GM19468 (cell line): ENCODE measurements at regions not wholly inside any gene's neighbourhood (a gene's known extent, or its start where the extent isn't known, plus 50 kb on each side); places are given as distances from the start of the nearest gene placed in this dataset.
"Not testable (repeated sequence)": the region's sequence is repeated elsewhere in the genome, so short reads cannot be mapped to it uniquely, and the experiment has no call there.

Experiments
- ATAC-seq: cut with Tn5 transposase; IDR thresholded peaks from one replicate; pipeline ENCODE4 v1.9.1; 2021; ENCODE audit warnings: mild to moderate bottlenecking, moderate library complexity, moderate number of reproducible peaks; ENCODE audit not compliant: unreplicated experiment; ENCODE audit errors: extremely low read depth

DNA sequence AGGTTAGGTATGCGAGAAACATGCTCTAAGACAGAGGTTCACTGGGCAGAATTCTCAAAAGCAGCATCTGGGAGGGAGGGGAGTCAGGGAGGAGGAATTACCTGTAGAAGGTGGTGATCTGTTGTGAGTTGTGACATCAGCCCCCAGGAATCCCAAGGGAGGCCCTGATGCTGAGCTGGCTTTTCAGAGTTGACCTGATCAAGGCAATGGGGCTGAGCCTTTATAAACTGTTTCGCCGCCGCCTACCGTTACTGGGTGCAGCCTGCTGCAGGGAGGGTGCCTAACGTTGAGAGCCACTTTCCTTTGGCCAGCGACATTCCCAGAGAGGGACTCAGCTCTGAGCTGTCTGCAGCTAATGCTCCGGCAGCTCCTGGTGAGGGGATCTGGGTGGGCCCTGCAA lies 257.9 kb upstream of the TMEM132C start:
- no peak for ATAC-seq

DNA sequence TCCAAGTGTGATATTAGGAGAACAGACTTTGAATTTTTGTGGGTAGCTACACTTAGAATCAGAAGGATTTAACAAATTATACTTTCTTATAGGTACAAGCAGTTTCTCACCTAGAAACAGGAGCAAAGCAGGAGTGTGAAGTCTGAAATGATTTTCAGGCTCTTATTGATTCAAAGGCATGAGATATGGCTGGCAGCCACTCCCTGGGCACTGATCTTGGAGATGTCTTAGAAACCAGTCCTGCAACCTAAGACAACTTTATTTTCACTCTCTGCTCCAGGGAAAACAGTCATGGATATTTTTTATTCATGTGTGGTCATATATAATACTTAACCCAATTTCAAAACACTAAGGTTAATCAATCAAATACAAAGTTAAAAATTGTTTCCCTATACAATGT lies 254.9 kb upstream of the TMEM132C start:
- ATAC-seq = no peak

DNA sequence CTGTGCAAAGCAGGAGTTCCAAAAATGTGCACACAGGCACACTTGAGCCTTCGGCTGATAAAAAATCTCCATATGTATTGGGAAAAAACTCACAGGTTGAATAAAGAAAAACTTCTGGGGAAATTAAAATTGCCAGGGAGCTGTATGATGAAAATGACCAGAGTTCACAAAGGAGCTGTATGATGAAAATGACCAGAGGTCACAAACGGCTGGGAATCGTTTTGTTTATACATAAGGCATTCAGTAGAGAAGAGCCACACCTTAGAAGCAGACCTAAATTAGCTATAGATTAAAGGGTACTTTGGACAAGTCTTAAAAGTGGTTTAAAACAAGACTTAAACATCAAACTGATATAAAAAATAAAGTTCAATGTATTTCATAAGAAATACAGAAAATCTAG lies 251.7 kb upstream of the TMEM132C start:
- ATAC-seq = no peak

DNA sequence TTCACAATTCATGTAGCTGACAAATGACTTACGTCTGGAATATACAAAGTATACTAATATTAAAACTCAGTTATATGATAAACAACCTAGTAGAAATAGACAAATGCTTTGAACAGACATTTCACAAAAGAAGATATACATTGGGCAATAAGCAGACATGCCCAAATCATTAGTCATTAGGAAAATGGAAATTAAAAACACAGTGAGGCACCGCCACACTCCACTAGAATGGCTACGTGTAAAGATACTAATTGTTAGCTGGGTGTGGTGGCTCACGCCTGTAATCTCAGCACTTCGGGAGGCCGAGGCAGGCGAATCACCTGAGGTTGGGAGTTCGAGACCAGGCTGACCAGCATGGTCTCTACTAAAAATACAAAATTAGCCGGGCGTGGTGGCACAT lies 248.9 kb upstream of the TMEM132C start:
- ATAC-seq = no peak

DNA sequence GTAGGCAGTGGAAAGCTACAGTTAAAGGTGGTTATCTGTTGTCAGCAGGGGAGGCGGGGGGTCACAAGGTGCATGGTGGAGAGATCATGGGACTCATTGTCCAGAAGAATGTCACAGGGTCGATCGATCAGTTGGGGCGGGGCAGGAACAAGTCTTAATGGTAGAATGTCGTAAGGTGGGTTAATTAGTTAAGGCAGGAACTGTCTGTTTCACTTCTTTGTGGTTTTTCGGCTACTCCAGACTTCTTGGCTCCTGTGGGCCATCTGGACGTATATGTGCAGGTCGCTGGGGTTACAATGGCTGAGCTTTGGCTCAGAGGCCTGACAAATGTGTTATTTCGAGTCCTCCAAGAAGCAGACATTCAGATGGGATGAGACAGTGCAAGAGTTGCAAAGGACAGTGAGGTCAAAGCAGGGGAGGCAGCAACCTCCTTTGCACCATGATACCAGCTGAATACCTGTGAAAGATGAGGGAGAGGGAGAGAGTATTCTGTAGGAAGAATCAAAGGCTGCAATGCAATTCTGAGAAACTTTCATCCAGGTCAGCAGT lies 246.9 kb upstream of the TMEM132C start:
- ATAC-seq = no peak

DNA sequence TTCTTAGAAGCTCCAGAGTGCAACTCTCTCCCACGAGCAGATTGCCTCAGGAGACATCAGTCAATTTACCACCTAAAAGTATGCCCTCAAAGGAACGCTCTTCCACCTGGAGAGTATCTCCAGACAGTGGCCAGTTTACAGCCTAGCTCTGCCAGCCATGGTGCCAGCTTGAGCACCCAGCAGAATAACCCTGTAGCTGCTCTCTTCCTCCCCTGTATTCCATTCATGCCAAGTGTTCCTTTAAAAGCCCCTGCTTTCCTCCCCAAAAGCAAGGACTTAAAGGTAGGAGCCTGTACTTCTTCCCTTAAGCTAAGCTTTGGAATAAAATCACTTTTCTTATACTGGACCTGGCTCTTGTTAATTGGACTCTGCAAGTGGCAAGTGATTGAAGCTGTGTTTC lies 245.4 kb upstream of the TMEM132C start:
- no peak for ATAC-seq

DNA sequence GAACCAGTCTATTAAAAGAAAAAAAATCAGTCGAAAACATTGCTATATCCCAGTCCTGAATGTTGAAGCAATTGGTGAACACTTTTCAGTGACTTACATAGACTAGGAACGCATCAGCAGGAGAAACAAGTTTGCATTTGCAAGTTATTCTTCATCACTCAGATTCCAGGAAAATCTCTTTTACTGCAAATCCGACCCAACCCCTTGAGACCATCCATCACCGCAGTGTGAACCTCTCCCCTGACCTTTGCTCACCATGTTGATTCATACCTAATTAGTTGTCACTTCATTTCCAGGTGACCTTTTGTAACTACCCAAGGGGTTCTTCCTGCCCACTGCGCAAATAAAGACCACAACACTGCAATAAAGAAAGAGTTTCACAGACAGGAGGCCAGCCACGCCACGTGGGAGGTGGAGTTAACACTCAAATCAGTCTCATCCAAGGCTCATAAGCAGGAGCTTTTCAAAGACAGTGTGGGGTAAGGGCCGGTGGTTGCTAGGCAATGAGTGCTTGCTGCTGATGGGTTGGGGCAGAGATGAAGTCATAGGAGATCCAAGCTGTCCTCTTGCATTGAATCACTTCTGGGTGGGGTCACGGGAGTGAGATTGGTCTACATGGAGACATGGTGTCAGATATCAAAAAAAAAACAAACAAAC lies 241.3 kb upstream of the TMEM132C start:
- ATAC-seq = no peak

DNA sequence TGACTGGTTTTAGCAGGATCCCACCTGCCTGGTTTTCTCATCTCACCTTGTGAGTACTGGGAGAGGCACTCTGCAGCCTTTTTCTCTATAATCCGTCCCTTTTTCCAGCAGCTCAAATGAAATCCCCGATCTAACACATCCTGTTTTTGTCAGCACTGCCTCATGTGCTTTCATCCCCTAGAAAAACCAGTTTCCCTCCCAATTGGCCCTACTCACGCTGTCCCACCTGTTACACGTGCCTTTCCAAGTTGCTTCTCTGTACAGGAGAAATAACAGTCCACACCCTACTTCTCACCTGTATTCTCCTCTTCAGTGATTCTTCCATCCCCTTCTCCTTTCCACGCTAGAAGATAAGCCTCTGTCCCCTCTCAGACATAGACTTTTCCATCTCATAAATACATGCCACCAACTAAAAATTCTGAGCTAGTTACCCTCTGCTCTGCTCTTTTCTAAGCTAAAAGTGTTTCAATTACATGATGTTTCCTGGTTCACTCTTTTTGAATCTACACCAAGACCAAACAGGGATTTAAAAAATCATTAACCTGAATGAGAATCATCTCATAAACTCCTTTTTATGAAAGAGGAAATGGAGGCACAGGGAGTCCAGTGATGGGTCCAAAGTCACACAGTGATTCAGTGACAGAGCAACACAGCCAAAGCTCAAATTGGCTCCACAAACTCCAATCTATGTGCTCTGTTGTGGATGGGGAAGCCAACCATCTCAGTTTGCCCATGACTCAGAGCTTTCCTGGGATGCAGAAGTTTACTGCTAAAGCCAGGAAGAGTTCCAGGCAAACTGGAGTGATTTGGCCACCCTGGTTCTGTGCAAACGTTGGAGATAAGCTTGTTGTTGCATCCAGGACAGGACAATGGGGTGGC lies 240.0 kb upstream of the TMEM132C start:
- no peak for ATAC-seq

DNA sequence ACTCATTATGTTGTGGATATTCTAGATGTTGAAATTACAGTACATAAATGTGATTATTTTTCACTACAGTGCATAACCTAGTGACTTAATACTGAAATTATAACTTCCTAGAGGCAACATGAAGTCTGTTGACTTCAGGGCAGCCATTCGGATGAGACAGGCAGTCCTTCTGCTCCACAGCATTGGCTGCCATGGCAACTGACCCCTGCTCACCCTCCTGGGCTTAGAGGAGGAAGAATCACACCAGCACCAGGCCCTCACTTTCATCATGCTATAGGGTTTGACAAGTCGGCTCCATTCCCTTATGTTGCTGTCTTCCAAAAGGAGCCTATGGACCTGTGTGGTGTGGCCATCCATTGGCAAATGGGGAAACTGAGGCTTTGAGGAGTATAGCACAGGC lies 233.5 kb upstream of the TMEM132C start:
- no peak for ATAC-seq

DNA sequence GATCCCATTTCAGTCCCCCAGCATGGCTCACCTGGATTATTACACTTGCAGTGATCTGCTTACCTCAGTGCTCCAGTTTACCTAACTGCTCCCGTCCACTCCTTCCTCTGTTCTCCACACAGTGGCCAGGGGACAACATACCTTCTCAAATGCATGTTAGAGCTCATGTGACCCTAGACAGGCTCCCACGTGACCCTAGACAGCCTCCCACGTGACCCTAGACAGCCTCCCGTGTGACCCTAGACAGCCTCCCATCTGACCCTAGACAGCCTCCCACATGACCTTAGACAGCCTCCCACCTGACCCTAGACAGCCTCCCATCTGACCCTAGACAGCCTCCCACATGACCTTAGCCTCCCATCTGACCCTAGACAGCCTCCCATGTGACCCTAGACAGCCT lies 226.0 kb upstream of the TMEM132C start:
- no peak for ATAC-seq

DNA sequence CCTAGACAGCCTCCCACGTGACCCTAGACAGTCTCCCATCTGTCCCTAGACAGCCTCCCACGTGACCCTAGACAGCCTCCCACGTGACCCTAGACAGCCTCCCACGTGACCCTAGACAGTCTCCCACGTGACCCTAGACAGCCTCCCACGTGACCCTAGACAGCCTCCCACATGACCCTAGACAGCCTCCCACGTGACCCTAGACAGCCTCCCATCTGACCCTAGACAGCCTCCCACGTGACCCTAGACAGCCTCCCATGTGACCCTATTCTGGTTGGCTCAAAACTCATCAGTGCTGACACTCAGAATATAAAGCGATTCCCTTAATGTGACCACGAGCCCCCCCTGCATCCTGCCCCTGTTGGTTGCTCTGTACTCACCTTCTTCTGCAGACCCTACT lies 224.7 kb upstream of the TMEM132C start:
- ATAC-seq = not testable (repeated sequence)

DNA sequence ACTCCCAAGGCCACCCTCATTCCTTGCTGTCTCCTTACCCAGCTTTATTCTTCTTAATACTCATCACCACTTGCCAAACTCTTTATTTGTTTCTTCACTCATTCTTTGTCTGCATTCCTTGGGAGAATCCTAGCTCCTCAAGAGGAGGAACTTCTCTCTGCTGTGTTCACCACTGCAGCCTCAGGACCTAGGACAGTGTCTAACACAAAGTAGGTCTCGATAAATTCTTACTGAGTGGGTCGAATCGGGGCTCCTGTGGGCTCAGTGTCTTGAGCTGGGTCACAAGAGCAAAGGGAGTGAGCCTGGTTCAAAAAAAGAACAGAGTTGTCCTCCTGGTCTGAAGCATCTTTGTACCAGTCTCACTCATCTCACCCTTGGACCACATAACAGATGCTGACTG lies 224.1 kb upstream of the TMEM132C start:
- ATAC-seq = no peak

DNA sequence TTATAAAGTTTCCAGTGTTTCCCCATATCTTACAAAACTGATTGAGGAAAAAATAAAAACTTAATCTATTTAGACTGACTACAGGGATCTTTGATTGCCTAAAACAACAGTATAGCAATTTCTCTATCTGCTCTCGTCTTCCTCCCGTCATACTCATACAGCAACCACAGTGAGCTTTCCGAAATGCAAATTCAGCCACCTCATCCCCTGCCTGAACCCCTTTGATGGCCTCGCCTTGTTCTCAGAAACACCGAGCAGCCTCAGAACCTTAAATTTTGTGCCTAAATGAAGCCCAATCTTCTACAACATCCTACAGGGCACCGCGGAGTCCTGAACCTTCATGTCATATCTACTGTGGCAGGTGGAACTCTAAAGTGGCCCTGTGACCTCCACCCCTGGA lies 223.7 kb upstream of the TMEM132C start:
- no peak for ATAC-seq

DNA sequence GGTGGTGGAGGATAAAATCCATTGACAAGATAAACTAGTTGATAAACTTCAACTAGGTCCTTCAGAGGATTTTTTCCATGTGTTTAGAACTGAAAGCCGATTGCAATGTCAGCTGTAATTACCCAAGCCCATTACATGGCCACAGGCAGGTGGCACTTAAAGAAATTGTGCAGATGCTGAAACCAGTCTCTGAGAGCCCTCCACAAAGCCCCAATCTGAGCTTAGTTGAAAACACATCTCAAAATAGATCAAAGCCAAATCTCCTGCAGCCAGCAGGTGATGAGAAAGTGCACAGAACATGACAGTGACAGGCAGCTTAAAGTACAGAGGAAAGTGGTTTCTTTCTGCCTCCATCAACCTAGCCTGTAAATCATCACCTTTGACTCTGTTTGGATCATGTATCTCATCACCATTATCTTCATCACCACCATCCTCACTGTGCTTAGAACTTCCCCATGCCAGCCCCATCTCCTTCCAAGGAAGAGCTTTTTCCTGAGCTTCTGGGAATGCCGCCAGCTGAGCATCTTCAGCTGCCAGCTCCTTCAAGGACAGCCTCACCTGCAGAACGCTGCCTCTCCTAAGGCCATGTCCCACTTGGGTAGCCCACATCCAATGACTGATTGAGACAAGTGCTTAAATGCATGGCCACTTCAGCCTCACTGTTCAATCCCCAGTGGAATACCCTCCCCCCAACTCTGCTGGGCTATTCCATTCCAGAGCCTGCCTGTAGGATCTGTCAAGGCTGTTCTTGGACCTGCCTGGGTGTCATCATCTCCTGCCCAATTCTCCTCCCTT lies 219.5 kb upstream of the TMEM132C start:
- ATAC-seq = no peak

DNA sequence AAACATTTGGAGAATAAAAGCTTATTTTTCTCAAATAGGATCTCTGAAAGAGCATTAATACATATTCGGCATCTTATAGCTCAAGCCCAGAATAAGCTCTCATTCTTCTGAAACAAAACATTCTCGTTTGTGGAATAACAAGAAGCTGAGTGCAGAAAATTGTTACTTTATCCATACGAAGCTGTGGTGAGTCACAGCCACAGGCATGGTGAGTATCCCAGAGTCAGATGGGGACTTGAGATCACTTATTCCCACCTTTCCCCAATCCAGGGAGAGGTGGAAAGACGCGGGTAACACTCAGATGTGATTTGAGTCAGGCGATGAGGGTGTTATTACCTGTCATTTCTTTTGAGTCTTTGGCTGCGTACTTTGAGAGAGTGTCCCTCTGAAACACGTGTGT lies 214.6 kb upstream of the TMEM132C start:
- no peak for ATAC-seq

DNA sequence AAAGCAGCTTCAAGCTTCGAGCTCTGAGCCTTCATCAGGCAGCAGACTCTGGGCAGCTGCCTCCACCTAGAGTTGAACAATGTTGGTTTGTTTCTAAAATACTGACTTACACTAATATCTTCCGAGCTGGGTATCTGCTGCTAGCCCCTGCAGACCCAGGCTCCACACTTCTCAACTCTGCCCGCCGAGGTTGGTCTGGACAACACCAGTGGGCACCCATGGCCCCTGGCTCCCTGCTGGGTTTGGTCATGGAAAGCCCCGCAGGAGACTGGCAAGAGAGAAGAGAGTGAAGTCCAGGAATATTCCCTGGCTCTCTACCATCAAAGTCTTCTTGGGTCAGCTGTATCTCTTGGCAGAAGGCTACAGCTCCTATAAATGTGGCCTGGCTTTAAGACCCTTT lies 214.2 kb upstream of the TMEM132C start:
- no peak for ATAC-seq

DNA sequence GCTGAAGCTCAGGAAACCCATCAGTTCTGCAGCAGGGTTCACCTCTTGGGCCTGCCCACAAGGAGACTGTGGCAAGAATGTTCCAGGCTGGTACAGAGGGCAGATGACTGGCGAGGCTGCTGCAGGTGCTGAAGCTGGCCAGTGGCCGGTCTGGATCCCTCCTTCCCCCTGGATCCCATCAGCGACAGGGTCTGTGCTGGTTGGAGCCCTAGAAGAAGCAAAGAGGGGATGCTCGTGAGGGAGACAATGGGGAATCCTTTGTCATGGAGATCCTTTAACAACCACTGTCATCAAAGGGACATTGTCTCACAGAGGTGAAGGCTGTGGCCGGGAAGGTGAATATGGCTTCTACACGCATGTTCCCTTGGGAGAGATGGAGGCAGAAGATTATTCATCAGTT lies 211.4 kb upstream of the TMEM132C start:
- no peak for ATAC-seq

DNA sequence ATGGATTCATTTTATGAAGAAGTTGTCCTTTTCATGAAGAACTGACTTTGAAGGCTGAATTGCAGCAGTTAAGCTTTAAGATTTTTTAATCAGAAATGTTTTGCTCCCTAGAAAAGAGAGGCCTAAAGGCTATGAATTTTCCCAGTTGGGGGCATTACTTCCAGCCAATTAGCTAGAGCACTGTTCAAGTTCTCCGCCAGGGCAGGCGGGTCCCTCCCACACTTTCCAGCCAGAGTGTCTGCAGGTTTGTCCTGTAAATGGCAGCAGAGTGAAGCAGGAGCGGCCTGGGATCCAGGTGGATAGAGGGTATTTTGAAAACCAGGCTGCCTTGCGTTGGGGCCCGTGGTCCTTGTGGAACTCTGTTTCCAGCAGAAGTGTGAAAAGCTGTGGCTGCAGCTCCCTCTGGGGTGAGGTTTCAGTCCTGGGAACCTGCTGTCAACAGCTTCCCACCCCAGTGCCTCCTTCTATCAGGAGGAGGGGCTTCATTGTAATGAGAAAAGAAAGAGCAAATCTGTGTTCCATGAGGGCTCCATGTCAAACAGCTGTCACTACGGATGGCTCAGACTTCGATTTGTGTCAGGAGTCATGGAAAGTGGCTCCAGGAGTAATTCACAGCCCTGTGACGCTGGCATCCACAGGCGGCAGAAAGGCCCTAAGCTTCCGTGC lies 210.7 kb upstream of the TMEM132C start:
- no peak for ATAC-seq

DNA sequence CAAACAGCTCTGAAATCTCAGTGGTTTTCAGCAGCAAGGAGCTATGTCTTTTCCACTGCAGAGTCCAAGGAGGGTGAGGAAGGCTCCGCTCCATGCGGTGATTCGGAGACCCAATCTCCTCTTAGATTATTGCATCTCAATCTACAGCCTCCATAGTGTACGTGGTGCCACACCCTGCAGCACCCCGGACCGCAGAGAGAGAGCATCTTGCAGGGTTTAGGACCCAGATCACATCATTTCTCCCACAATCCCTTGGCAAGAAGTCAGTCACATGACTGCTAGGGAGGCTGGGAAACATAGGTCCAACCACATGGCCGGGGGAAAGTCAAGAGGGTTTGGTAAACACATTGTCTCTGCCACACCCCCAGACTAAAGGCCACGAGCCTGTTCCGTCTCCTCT lies 209.4 kb upstream of the TMEM132C start:
- no peak for ATAC-seq

DNA sequence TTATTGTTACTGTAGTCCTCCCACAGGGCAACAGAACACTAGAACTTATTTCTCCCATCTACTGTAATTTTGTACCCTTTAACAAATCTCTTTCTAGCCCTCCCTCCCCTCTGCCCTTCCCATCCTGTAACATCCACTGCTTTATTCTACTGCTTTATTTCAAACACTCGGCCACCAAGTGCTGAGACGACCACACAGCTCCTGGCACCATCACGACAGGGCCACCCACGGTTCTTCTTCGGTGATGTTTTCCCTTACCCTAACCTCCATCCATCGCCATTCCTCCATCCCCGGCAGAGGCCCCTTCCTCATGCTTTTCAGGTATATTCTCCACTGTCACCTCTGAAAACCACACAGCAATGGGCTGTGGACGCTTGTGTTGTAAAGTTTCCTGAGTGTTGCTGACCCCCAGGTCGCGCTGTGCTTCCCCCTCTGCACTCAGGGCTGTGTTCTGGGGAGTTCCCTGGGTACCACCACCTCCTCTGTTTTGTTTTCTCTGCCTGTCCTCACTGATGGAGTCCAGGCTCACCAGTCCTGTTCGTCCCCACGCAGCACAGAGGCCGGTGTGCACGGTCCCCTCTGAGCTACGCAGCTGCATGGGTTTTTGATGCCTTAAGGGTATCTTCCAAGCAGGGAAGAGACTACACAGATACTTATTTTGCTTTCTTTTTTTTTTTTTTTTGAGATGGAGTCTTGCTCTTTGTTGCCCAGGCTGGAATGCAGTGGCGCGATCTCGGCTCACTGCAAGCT lies 207.2 kb upstream of the TMEM132C start:
- ATAC-seq = no peak
